DMS53 (cell line): ENCODE measurements at regions not wholly inside any gene's neighbourhood (a gene's known extent, or its start where the extent isn't known, plus 50 kb on each side); places are given as distances from the start of the nearest gene placed in this dataset.

Source experiments
- DNase-seq: peaks from one replicate; lab custom pipeline; 2025; lab: John Stamatoyannopoulos, UW

GRCh38 chr4:89363786-89364185, 56.2 kb upstream of the GPRIN3 start:
- DNase-seq, result no peak

GRCh38 chr4:89358935-89359638, 51.5 kb upstream of the GPRIN3 start:
- DNase-seq, result no peak

- no peak for DNase-seq
Measured at GRCh38 chr4:89357787-89358186, 50.2 kb upstream of the GPRIN3 start.
